ENCODE measurements at regions not wholly inside any gene's neighbourhood (a gene's known extent, or its start where the extent isn't known, plus 50 kb on each side); places are given as distances from the start of the nearest gene placed in this dataset.

GRCh38 chr12:124695861-124696260 is 128.4 kb upstream of the NCOR2 start:
- no peak for DNase-seq (ENCODE audit: low spot score)

More at GRCh38 chr12:124695861-124696260, 128.4 kb upstream of the NCOR2 start:
- no peaks in the 10 kb centered on the region; the same call in 1 of the 2 replicates for H3K27me3 Mint-ChIP-seq (ENCODE audit: low read depth)
- ATAC-seq: no peak
- H3K27ac Mint-ChIP-seq: no peak overlapping the region
- CTCF ChIA-PET: interaction anchor here (1.3 kb wide), 1 partner anchor 55 kb away, joined by 3 read pairs; no protein-coding TSS in a partner anchor
- POLR2A ChIA-PET: no interaction called here
- H3K4me3 Mint-ChIP-seq: no peak overlapping the region
- peaks cover 4% of the 10 kb centered on the region; the same call in 1 of the 2 replicates for H3K4me1 Mint-ChIP-seq
- H3K9me3 Mint-ChIP-seq: peaks cover 18% of the 10 kb centered on the region
- no peaks in the 10 kb centered on the region for H3K36me3 Mint-ChIP-seq
- TF ChIP-seq ZNF532 (CRISPR knock-in tag; IDR thresholded peaks at IDR 0.05; ENCODE audit: borderline replicate concordance) (no peak), RELA (CRISPR knock-in tag; IDR thresholded peaks at IDR 0.05; ENCODE audit: borderline replicate concordance) (no peak), E2F1 (CRISPR knock-in tag; IDR thresholded peaks at IDR 0.05) (no peak), TP53 (CRISPR knock-in tag; IDR thresholded peaks at IDR 0.05) (no peak), TCF7 (CRISPR knock-in tag; IDR thresholded peaks at IDR 0.05; ENCODE audit: low read depth) (no peak), ZNF121 (CRISPR knock-in tag; IDR thresholded peaks at IDR 0.05) (no peak), NFE2L1 (CRISPR knock-in tag; IDR thresholded peaks at IDR 0.05) (no peak), ZNF425 (CRISPR knock-in tag; conservative IDR thresholded peaks at IDR 0.05) (no peak), CBFB (CRISPR knock-in tag; IDR thresholded peaks at IDR 0.05; ENCODE audit: low read depth) (no peak), ZNF416 (CRISPR knock-in tag; IDR thresholded peaks at IDR 0.05) (no peak), ZNF317 (CRISPR knock-in tag; IDR thresholded peaks at IDR 0.05; ENCODE audit: borderline replicate concordance, low read depth) (no peak), E2F5 (CRISPR knock-in tag; IDR thresholded peaks at IDR 0.05) (no peak), ETV6 (CRISPR knock-in tag; IDR thresholded peaks at IDR 0.05) (no peak), EMX1 (CRISPR knock-in tag; IDR thresholded peaks at IDR 0.05) (no peak), JAZF1 (CRISPR knock-in tag; IDR thresholded peaks at IDR 0.05) (no peak)

Data from WTC11 (cell line).